ENCODE measurements at regions not wholly inside any gene's neighbourhood (a gene's known extent, or its start where the extent isn't known, plus 50 kb on each side); places are given as distances from the start of the nearest gene placed in this dataset.

DNA sequence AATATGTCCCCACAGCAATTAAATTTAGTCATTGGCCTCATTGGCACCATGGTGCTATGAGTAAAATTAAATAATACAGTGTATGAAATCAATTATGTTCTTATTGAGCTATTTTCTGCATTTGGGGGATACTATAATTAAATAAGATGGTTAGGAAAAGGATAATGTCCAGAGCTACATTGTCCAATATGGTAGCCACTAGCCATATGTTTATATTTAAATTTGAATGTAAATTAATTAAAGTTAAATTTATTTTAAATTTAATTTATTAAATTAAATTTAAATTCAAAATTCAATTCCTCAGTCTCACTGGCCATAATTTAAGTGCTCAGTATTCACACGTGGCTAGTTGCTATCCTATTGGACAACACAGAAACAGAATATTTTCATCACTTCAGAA, 115.7 kb downstream of the SPATA31D1 start:
- TF ChIP-seq YY1 (IDR thresholded peaks at IDR 0.05; ENCODE audit: low read depth), result no peak
- TF ChIP-seq, protein P1, sequence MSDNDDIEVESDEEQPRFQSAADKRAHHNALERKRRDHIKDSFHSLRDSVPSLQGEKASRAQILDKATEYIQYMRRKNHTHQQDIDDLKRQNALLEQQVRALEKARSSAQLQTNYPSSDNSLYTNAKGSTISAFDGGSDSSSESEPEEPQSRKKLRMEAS (IDR thresholded peaks at IDR 0.05), result no peak
- TF ChIP-seq CEBPB (IDR thresholded peaks at IDR 0.05), result no peak
- no peak for TF ChIP-seq EP300 (IDR thresholded peaks at IDR 0.05; ENCODE audit: borderline replicate concordance)
- TF ChIP-seq ZBTB7A (IDR thresholded peaks at IDR 0.05; ENCODE audit: low read depth), result no peak
- no peak for TF ChIP-seq TEAD4 (IDR thresholded peaks at IDR 0.05)
- TF ChIP-seq EGR1 (IDR thresholded peaks at IDR 0.05), result no peak
- TF ChIP-seq CREB1 (IDR thresholded peaks at IDR 0.05; ENCODE audit: low read depth), result no peak
- no peak for TF ChIP-seq TAF1 (IDR thresholded peaks at IDR 0.05; ENCODE audit: low read depth)

DNA sequence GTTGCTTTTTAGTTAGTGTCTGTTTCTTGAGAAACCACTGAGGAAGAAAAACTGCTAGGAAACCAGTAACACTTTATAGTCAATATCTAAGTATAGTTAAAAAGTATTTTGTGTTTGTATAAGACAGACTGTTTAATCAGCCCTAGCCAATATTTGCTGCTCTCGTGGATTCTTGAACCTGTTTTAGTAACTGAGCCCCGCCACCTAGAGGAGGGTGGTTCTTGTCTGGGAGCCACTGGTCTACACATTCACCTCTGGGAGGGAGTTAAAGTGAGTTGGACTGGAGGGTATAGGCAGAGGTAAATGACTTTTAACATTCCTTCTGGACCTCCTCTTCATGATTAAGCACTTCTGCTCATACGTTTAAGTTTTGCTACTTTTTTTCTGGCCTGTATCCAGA, 117.2 kb downstream of the SPATA31D1 start:
- no peak for TF ChIP-seq TAF1 (IDR thresholded peaks at IDR 0.05; ENCODE audit: low read depth)
- TF ChIP-seq ZBTB7A (IDR thresholded peaks at IDR 0.05; ENCODE audit: low read depth), result no peak
- TF ChIP-seq RAD21 (IDR thresholded peaks at IDR 0.05; ENCODE audit: low read depth), result no peak
- TF ChIP-seq EGR1 (IDR thresholded peaks at IDR 0.05), result no peak
- TF ChIP-seq, protein P1 (IDR thresholded peaks at IDR 0.05), result no peak
- no peak for TF ChIP-seq CREB1 (IDR thresholded peaks at IDR 0.05; ENCODE audit: low read depth)
- TF ChIP-seq, protein P2, sequence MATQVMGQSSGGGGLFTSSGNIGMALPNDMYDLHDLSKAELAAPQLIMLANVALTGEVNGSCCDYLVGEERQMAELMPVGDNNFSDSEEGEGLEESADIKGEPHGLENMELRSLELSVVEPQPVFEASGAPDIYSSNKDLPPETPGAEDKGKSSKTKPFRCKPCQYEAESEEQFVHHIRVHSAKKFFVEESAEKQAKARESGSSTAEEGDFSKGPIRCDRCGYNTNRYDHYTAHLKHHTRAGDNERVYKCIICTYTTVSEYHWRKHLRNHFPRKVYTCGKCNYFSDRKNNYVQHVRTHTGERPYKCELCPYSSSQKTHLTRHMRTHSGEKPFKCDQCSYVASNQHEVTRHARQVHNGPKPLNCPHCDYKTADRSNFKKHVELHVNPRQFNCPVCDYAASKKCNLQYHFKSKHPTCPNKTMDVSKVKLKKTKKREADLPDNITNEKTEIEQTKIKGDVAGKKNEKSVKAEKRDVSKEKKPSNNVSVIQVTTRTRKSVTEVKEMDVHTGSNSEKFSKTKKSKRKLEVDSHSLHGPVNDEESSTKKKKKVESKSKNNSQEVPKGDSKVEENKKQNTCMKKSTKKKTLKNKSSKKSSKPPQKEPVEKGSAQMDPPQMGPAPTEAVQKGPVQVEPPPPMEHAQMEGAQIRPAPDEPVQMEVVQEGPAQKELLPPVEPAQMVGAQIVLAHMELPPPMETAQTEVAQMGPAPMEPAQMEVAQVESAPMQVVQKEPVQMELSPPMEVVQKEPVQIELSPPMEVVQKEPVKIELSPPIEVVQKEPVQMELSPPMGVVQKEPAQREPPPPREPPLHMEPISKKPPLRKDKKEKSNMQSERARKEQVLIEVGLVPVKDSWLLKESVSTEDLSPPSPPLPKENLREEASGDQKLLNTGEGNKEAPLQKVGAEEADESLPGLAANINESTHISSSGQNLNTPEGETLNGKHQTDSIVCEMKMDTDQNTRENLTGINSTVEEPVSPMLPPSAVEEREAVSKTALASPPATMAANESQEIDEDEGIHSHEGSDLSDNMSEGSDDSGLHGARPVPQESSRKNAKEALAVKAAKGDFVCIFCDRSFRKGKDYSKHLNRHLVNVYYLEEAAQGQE (IDR thresholded peaks at IDR 0.05; ENCODE audit: low read depth), result no peak
- no peak for TF ChIP-seq EP300 (IDR thresholded peaks at IDR 0.05; ENCODE audit: borderline replicate concordance)
- no peak for TF ChIP-seq YY1 (IDR thresholded peaks at IDR 0.05; ENCODE audit: low read depth)
- no peak for TF ChIP-seq TEAD4 (IDR thresholded peaks at IDR 0.05)
- TF ChIP-seq FOXM1 (IDR thresholded peaks at IDR 0.05; ENCODE audit: borderline replicate concordance, low read depth), result no peak
- no peak for TF ChIP-seq CEBPB (IDR thresholded peaks at IDR 0.05)

DNA sequence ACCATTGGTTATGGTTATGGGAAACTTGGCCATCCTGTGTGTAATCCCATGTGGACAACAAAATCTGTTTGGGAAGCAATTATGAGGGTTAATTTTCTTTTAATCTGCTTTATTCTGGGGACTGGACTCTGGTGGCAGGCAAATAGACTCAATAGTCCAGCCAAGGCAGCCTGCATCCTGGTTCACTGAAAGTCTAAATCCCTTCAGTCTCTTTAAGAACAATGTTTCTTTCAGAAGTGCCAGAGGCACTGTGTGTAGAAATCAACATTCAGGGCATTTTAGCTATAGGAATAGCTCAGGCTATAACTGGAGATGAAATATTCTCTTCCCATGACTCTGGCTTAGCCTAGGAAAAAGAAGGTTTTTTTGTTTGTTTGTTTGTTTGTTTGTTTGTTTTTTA, 118.0 kb downstream of the SPATA31D1 start:
- no peak for TF ChIP-seq YY1 (IDR thresholded peaks at IDR 0.05; ENCODE audit: low read depth)
- no peak for TF ChIP-seq EGR1 (IDR thresholded peaks at IDR 0.05)
- TF ChIP-seq, protein P1 (IDR thresholded peaks at IDR 0.05), result no peak
- TF ChIP-seq RAD21 (IDR thresholded peaks at IDR 0.05; ENCODE audit: low read depth), result no peak
- no peak for TF ChIP-seq TAF1 (IDR thresholded peaks at IDR 0.05; ENCODE audit: low read depth)
- TF ChIP-seq, protein P3, sequence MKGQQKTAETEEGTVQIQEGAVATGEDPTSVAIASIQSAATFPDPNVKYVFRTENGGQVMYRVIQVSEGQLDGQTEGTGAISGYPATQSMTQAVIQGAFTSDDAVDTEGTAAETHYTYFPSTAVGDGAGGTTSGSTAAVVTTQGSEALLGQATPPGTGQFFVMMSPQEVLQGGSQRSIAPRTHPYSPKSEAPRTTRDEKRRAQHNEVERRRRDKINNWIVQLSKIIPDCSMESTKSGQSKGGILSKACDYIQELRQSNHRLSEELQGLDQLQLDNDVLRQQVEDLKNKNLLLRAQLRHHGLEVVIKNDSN (IDR thresholded peaks at IDR 0.05), result no peak
- TF ChIP-seq NFIC (IDR thresholded peaks at IDR 0.05), result no peak
- TF ChIP-seq FOXM1 (IDR thresholded peaks at IDR 0.05; ENCODE audit: borderline replicate concordance, low read depth), result no peak
- TF ChIP-seq EP300 (IDR thresholded peaks at IDR 0.05; ENCODE audit: borderline replicate concordance), result no peak
- TF ChIP-seq CREB1 (IDR thresholded peaks at IDR 0.05; ENCODE audit: low read depth), result no peak
- TF ChIP-seq TCF12 (IDR thresholded peaks at IDR 0.05; ENCODE audit: low read depth), result no peak
- no peak for TF ChIP-seq ZBTB7A (IDR thresholded peaks at IDR 0.05; ENCODE audit: low read depth)
- TF ChIP-seq CEBPB (IDR thresholded peaks at IDR 0.05), result no peak
- TF ChIP-seq, protein P2 (IDR thresholded peaks at IDR 0.05; ENCODE audit: low read depth), result no peak
- TF ChIP-seq TEAD4 (IDR thresholded peaks at IDR 0.05), result no peak

DNA sequence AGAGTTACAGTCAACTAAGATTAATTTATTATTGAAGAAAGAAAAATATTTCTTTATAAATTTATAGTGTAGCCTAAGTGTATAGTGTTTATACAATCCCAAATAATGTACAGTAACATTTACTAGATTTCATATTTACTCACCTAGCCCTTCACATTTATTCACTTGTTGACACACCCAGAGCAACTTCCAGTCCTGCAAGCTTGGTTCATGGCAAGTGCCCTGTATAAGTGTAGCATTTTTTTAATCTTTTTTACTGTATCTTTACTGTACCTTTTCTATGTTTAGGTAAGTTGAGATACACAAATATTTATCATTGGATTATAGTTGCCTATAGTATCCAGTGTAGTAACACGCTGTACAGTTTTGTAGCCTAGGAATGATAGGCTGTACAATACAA, 119.9 kb downstream of the SPATA31D1 start:
- no peak for TF ChIP-seq TAF1 (IDR thresholded peaks at IDR 0.05; ENCODE audit: low read depth)
- TF ChIP-seq FOXM1 (IDR thresholded peaks at IDR 0.05; ENCODE audit: borderline replicate concordance, low read depth), result no peak
- TF ChIP-seq, protein P2 (IDR thresholded peaks at IDR 0.05; ENCODE audit: low read depth), result no peak
- TF ChIP-seq, protein P1 (IDR thresholded peaks at IDR 0.05), result no peak
- no peak for TF ChIP-seq YY1 (IDR thresholded peaks at IDR 0.05; ENCODE audit: low read depth)
- TF ChIP-seq TCF12 (IDR thresholded peaks at IDR 0.05; ENCODE audit: low read depth), result no peak
- no peak for TF ChIP-seq CEBPB (IDR thresholded peaks at IDR 0.05)
- TF ChIP-seq EP300 (IDR thresholded peaks at IDR 0.05; ENCODE audit: borderline replicate concordance), result no peak
- TF ChIP-seq NFIC (IDR thresholded peaks at IDR 0.05), result no peak
- no peak for TF ChIP-seq TEAD4 (IDR thresholded peaks at IDR 0.05)
- TF ChIP-seq ZBTB7A (IDR thresholded peaks at IDR 0.05; ENCODE audit: low read depth), result no peak
- TF ChIP-seq, protein P3 (IDR thresholded peaks at IDR 0.05), result no peak

Data from Ishikawa (cell line).